ENCODE measurements at regions not wholly inside any gene's neighbourhood (a gene's known extent, or its start where the extent isn't known, plus 50 kb on each side); places are given as distances from the start of the nearest gene placed in this dataset.

- TF ChIP-seq CTCF (IDR thresholded peaks at IDR 0.05) = no peak
- TF ChIP-seq EZH2 (IDR thresholded peaks at IDR 0.05; ENCODE audit: borderline replicate concordance, insufficient read depth, low read depth, low read length, poor library complexity, severe bottlenecking) = no peak
Measured at GRCh38 chr2:145096582-145096981, 576.7 kb upstream of the ZEB2 start.
